Astrocyte (in vitro differentiated cells and primary cell): ENCODE measurements at regions not wholly inside any gene's neighbourhood (a gene's known extent, or its start where the extent isn't known, plus 50 kb on each side); places are given as distances from the start of the nearest gene placed in this dataset.

Experiments used
- EZH2 ChIP-seq: IDR thresholded peaks from 2 replicates; pipeline ENCODE4 v1.6.1; 2012; ENCODE audit warnings: mild to moderate bottlenecking, low read length, inconsistent platforms; ENCODE audit not compliant: insufficient read depth
- TF ChIP-seq, protein P1 (sequence below): IDR thresholded peaks from 2 replicates; pipeline ENCODE4 v1.5.1; 2011; ENCODE audit warnings: low read depth, mild to moderate bottlenecking, inconsistent platforms, low read length, moderate library complexity; ENCODE audit not compliant: insufficient read depth

DNA sequence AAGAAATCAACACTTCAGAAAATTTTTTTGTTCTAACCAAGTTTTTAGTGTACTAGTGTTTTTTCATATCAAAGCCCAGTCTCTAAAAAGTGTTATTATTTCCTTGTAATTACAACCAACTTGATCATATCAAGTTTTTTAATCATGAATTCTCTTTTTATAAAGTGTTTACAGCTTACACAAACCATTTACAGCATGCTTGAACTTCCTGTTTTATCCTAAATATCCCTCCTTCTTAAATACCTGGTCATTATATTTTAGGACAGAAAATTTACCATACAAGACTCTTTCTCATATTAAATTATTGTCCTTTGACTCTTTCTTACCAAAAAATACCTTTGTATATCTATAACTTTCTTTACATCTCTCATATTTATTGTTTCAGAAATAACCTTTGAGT lies 89.4 kb upstream of the NPY2R start:
- TF ChIP-seq, protein P1, sequence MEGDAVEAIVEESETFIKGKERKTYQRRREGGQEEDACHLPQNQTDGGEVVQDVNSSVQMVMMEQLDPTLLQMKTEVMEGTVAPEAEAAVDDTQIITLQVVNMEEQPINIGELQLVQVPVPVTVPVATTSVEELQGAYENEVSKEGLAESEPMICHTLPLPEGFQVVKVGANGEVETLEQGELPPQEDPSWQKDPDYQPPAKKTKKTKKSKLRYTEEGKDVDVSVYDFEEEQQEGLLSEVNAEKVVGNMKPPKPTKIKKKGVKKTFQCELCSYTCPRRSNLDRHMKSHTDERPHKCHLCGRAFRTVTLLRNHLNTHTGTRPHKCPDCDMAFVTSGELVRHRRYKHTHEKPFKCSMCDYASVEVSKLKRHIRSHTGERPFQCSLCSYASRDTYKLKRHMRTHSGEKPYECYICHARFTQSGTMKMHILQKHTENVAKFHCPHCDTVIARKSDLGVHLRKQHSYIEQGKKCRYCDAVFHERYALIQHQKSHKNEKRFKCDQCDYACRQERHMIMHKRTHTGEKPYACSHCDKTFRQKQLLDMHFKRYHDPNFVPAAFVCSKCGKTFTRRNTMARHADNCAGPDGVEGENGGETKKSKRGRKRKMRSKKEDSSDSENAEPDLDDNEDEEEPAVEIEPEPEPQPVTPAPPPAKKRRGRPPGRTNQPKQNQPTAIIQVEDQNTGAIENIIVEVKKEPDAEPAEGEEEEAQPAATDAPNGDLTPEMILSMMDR: no peak
- no peak for TF ChIP-seq EZH2
